Esophagus squamous epithelium (tissue), 5 donors: ENCODE measurements at regions not wholly inside any gene's neighbourhood (a gene's known extent, or its start where the extent isn't known, plus 50 kb on each side); places are given as distances from the start of the nearest gene placed in this dataset.

Experiments
- DNase-seq: peaks from one replicate; lab custom pipeline; 2025; lab: John Stamatoyannopoulos, UW
- H3K27ac ChIP-seq, 4 donors: fragments of 200-600 bp; sonication (generic); one replicate each; pipeline ENCODE4 v1.5.1; 2016 to 2019; ENCODE audit warnings: mild to moderate bottlenecking in 1 of 4
- H3K27me3 ChIP-seq, 4 donors: fragments of 200-600 bp; sonication (generic); 1 replicate in 3 of 4; 2 replicates in 1 of 4; pipeline versions ENCODE4 v1.5.1 to v1.6.0; 2017 to 2021; ENCODE audit warnings: antibody characterized with exemption in 1 of 4
- H3K36me3 ChIP-seq, 3 donors: fragments of 200-600 bp; sonication (generic); one replicate each; pipeline ENCODE4 v1.5.1; 2016 to 2019
- H3K4me1 ChIP-seq, 3 donors: fragments of 200-600 bp; sonication (generic); one replicate each; pipeline ENCODE4 v1.5.1; 2017 to 2019
- H3K4me3 ChIP-seq, 4 donors: fragments of 200-600 bp; sonication (generic); 1 replicate in 3 of 4; 2 replicates in 1 of 4; pipeline ENCODE4 v1.5.1; 2016 to 2019; ENCODE audit warnings: mild to moderate bottlenecking in 2 of 4, moderate library complexity in 1 of 4
- H3K9me3 ChIP-seq, 3 donors: fragments of 200-600 bp; sonication (generic); one replicate each; pipeline ENCODE4 v1.5.1; 2016 to 2019
- CTCF ChIP-seq, 6 experiments: fragments of 450-650 bp in 4 of 6; fragments of 200-600 bp in 2 of 6; sonication (generic) in 2 of 6; IDR thresholded peaks; one replicate each; pipeline ENCODE4 v1.5.1; 2016 to 2019; ENCODE audit warnings: antibody characterized with exemption in 6 of 6, mild to moderate bottlenecking in 4 of 6, moderate library complexity in 4 of 6
- POLR2A ChIP-seq, 4 donors: fragments of 450-650 bp; IDR thresholded peaks; one replicate each; pipeline ENCODE4 v1.6.1; 2017; ENCODE audit warnings: antibody characterized with exemption in 4 of 4, mild to moderate bottlenecking in 4 of 4, moderate library complexity in 3 of 4
- WGBS, 2 donors: methylation state at CpG; one replicate each; pipeline ENCODE4 v1.1.5; 2018; 5-methylcytosine and 5-hydroxymethylcytosine counted together
- intact Hi-C: fragments of 100-400 bp; cut with DNase I; formaldehyde crosslinking; loops from one replicate; pipeline ENCODE4 v1.15.0; 2022
- donor health status: DM: yes; HTN: yes; CAD: no.

GRCh38 chr3:27796365-27796875 lies 74.3 kb upstream of the EOMES start:
- TF ChIP-seq POLR2A (IDR thresholded peaks at IDR 0.05) (no peak), CTCF (IDR thresholded peaks at IDR 0.05) (no peak)

GRCh38 chr3:27797773-27798172 lies 75.7 kb upstream of the EOMES start:
- TF ChIP-seq CTCF (IDR thresholded peaks at IDR 0.05): no peak
- no peak for TF ChIP-seq POLR2A (IDR thresholded peaks at IDR 0.05)
- intact Hi-C loops: no loop called here
- no peaks in the 10 kb centered on the region for H3K27me3 ChIP-seq
- no peaks in the 10 kb centered on the region for H3K9me3 ChIP-seq
- WGBS, 2 donors: 63 to 74% methylated on average over 6 of the region's 6 CpGs
- H3K27ac ChIP-seq: no peak overlapping the region
- no peak for DNase-seq
- no peak overlapping the region for H3K4me3 ChIP-seq
- H3K4me1 ChIP-seq: no peaks in the 10 kb centered on the region
- H3K36me3 ChIP-seq: no peaks in the 10 kb centered on the region

More at GRCh38 chr3:27796365-27796875, 74.3 kb upstream of the EOMES start:
- Histone ChIP-seq H3K9me3 (no peaks in the 10 kb centered on the region), H3K27me3 (no peaks in the 10 kb centered on the region), H3K27ac (no peak overlapping the region), H3K4me1 (no peaks in the 10 kb centered on the region), H3K36me3 (no peaks in the 10 kb centered on the region), H3K4me3 (no peak overlapping the region)
- WGBS, 2 donors: 80 to 83% methylated on average over 4 of the region's 4 CpGs
- intact Hi-C loops: no loop called here
- DNase-seq: no peak

GRCh38 chr3:27800261-27800660 lies 78.1 kb upstream of the EOMES start:
- Histone ChIP-seq H3K4me1 (no peaks in the 10 kb centered on the region), H3K4me3 (no peak overlapping the region), H3K9me3 (no peaks in the 10 kb centered on the region), H3K27ac (no peak overlapping the region), H3K36me3 (no peaks in the 10 kb centered on the region), H3K27me3 (no peaks in the 10 kb centered on the region)
- DNase-seq: no peak
- 76% methylated on average over 3 of the region's 3 CpGs for WGBS, 2 donors
- TF ChIP-seq CTCF (IDR thresholded peaks at IDR 0.05) (no peak), POLR2A (IDR thresholded peaks at IDR 0.05) (no peak)
- intact Hi-C loops: no loop called here

GRCh38 chr3:27802425-27802824 lies 80.3 kb upstream of the EOMES start:
- Histone ChIP-seq H3K9me3 (no peaks in the 10 kb centered on the region), H3K27ac (no peak overlapping the region), H3K4me3 (no peak overlapping the region), H3K36me3 (no peaks in the 10 kb centered on the region), H3K27me3 (no peaks in the 10 kb centered on the region), H3K4me1 (no peaks in the 10 kb centered on the region)
- no peak for DNase-seq
- intact Hi-C loops: no loop called here
- TF ChIP-seq CTCF (IDR thresholded peaks at IDR 0.05) (no peak), POLR2A (IDR thresholded peaks at IDR 0.05) (no peak)
- 58 to 69% methylated on average over 2 of the region's 2 CpGs for WGBS, 2 donors

GRCh38 chr3:27802849-27803248 lies 80.7 kb upstream of the EOMES start:
- Histone ChIP-seq H3K36me3 (no peaks in the 10 kb centered on the region), H3K27me3 (no peaks in the 10 kb centered on the region), H3K27ac (no peak overlapping the region), H3K4me1 (no peaks in the 10 kb centered on the region), H3K9me3 (no peaks in the 10 kb centered on the region), H3K4me3 (no peak overlapping the region)
- TF ChIP-seq CTCF (IDR thresholded peaks at IDR 0.05) (no peak), POLR2A (IDR thresholded peaks at IDR 0.05) (no peak)
- intact Hi-C loops: no loop called here
- no peak for DNase-seq
